ENCODE measurements at regions not wholly inside any gene's neighbourhood (a gene's known extent, or its start where the extent isn't known, plus 50 kb on each side); places are given as distances from the start of the nearest gene placed in this dataset.
"Not testable (repeated sequence)": the region's sequence is repeated elsewhere in the genome, so short reads cannot be mapped to it uniquely, and the experiment has no call there.

- TF ChIP-seq, protein P1, sequence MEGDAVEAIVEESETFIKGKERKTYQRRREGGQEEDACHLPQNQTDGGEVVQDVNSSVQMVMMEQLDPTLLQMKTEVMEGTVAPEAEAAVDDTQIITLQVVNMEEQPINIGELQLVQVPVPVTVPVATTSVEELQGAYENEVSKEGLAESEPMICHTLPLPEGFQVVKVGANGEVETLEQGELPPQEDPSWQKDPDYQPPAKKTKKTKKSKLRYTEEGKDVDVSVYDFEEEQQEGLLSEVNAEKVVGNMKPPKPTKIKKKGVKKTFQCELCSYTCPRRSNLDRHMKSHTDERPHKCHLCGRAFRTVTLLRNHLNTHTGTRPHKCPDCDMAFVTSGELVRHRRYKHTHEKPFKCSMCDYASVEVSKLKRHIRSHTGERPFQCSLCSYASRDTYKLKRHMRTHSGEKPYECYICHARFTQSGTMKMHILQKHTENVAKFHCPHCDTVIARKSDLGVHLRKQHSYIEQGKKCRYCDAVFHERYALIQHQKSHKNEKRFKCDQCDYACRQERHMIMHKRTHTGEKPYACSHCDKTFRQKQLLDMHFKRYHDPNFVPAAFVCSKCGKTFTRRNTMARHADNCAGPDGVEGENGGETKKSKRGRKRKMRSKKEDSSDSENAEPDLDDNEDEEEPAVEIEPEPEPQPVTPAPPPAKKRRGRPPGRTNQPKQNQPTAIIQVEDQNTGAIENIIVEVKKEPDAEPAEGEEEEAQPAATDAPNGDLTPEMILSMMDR (IDR thresholded peaks at IDR 0.05), result not testable (repeated sequence)
- not testable (repeated sequence) for TF ChIP-seq POLR2A (IDR thresholded peaks at IDR 0.05); POLR2AphosphoS5 (IDR thresholded peaks at IDR 0.05; ENCODE audit: insufficient read depth in 1 of 2, low read depth in 1 of 2)
These were observed 52.7 kb upstream of the SRRM3 start for GRCh38 chr7:76148947-76149346.

Measured in vagina (tissue), 2 donors.